Activated CD8-positive, alpha-beta memory T cell treated with anti-CD3 and anti-CD28 coated beads, Interleukin-2, amount 50 U/mL, for 4 hours (primary cell): ENCODE measurements at regions not wholly inside any gene's neighbourhood (a gene's known extent, or its start where the extent isn't known, plus 50 kb on each side); places are given as distances from the start of the nearest gene placed in this dataset.

ENCODE experiments used
- DNase-seq: peaks from one replicate; pipeline ENCODE4 v3.0.0-alpha.2; 2020

DNA sequence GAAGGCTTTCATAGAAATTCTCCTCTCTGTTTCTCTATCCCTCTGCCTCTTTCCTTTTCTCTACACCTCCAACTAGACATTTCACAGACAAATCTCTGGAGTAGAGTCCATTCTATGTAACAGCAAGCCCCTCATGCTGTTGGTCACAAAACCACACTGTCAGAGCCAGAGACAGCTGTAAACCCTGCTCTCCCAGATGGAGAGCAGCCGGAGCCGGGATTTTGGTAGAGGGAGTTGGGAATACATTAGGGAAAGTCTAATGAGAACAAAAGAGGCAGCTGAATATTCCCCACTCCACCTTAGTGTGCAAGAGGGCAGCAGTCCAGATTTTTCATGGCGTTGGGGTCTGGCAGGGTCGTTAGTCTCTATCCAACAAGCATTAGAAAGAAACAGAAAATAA is 68.3 kb upstream of the EDN1 start:
- DNase-seq, result no peak

GRCh38 chr6:12222405-12223366 is 67.5 kb upstream of the EDN1 start:
- no peak for DNase-seq

DNA sequence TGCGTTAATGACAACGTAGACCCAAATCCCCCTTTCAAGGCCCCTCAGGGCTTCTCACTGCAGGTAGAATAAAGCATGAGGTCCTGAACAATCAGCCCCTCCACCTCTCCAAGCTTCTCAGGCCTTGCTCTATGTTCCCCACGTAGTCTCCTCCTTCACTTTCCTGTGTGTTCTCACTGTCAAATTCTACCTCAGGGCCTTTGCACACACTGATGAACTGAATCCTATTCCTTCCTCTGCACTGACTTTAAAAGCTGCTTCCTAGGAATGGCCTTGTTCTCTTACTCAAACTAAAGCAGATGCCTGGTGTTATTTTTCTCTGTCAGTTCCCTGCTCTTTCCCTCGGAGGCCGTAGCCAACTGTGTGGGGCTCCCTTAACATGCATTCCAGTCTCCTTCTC is 66.8 kb upstream of the EDN1 start:
- no peak for DNase-seq

DNA sequence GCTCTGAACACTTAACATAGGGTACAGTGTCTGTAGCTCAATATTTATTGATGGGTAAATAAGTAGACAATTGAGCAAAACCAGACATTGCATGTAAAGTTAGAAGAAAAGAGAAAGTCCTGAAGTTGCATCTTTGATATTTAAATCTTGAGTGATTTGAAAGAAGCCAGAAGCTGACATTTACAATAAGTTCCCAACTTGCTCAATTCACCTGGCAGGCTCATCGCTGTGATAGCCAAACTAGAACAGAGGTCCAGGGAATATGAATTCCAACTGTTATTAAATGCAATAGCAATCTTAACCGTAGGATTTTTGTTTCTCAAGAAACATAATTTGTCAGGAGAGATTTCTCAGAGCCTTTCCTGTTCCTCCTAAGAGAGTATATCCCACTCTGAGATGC is 65.9 kb upstream of the EDN1 start:
- no peak for DNase-seq

DNA sequence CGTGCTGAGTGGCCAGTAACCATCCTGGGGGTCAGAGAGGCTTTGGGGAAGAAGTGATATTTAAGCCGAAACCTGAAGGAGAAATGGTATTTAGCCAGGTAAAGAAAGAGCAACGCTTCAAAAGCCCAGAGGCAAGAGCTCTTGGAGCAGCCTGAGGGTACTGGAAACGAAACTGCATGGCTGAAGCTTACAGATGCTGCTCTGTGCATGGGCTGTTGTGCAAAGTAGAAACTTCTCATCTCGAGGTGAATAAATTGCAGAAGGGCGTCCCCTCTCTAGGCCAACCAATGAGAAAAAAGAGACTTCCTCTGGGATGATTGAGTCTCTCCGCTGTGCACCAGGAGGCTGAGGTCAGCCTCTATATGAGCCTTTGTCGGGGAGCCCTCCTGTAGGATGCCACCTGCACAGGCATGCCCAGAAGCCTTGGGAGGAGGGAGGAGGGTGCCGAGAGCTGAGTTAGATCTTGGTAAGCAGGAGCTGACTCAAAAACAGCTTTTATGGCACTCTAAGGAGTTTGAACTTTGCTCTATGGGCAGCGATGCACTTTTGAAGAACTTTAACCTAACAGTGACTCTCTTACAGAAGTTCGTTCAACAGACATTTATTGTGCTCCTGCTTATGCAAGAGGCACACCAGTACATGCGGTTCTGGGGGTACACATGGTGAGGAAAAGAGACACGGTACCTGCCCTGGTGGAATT is 61.6 kb upstream of the EDN1 start:
- DNase-seq, result no peak

GRCh38 chr6:12229332-12229731 is 60.8 kb upstream of the EDN1 start:
- no peak for DNase-seq

GRCh38 chr6:12230523-12230922 is 59.6 kb upstream of the EDN1 start:
- DNase-seq, result no peak

DNA sequence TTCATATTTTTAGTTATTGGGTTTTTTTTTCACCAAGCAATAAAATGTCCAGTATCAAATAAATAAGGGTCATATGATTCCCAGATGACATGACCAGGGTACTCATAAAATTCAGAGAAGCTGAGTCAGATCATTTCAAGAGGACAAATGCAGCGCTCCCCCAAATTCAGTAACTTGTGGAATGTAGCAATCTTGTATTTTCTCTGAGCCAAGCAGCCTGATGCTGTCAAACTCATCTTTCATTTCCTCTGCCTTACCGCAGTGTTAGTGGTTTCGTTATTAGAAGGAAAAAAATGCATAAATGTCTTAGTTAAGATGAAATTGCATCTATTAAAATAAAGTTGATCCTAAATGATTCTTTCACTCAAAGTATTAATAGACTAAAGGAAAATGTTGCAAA is 57.8 kb upstream of the EDN1 start:
- DNase-seq, result no peak

DNA sequence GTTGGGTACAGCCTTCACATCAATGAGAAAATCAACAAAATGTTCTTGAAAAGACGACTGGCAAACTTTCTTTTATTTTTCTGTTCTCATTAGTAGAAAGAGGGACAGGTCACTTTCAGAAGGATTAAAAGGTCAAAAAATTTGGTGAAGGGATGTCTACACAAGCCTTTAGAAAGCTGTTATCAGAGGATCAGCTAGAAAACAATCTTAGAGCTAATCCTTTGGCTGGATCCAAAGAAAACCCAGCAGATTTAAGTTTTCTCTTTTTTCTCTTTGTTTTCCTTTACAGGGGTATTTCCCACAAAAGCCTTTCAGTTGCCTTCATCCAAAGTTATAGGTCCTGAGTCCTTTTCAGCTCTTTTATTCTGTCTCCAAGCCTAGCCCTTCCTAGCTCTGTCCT is 57.3 kb upstream of the EDN1 start:
- no peak for DNase-seq

GRCh38 chr6:12233693-12234571 is 56.2 kb upstream of the EDN1 start:
- DNase-seq, result peak; percentile 20

DNA sequence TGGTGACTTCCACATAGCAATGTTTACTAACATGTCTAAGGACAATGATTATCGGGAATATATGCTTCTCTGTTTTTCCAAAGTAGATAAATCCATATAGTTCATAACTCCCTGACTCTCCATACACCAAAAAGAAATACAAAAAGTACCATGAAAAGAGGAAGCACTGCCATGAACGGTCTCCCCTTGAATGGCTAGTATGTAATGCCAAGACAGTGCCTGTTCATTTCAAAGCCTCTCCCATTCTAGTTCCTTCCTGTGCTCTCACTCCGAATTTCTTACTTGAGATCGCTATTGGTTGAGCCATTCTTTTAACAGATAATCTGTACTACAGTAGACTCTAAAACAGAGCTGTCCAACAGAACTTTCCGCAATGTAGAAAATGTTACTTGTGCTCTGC is 54.8 kb upstream of the EDN1 start:
- no peak for DNase-seq

- no peak for DNase-seq
Measured at GRCh38 chr6:12238219-12238618, 51.9 kb upstream of the EDN1 start.
